Nephron (organoid): ENCODE measurements at regions not wholly inside any gene's neighbourhood (a gene's known extent, or its start where the extent isn't known, plus 50 kb on each side); places are given as distances from the start of the nearest gene placed in this dataset.

Experiments used
- H3K27ac Mint-ChIP-seq, 3 experiments: 2 replicates each; pipeline ENCODE4 v1.8.0; 2020; ENCODE audit warnings: mixed read lengths in 3 of 3, mild to moderate bottlenecking in 2 of 3, moderate library complexity in 1 of 3
- H3K27me3 Mint-ChIP-seq: 2 replicates; pipeline ENCODE4 v1.8.0; 2021; ENCODE audit warnings: low read depth, mild to moderate bottlenecking, moderate library complexity, mixed read lengths
- H3K36me3 Mint-ChIP-seq: 2 replicates; pipeline ENCODE4 v1.8.0; 2020; ENCODE audit warnings: low read depth, mixed read lengths
- H3K4me1 Mint-ChIP-seq: 2 replicates; pipeline ENCODE4 v1.8.0; 2020; ENCODE audit warnings: mixed read lengths
- H3K4me3 Mint-ChIP-seq, 3 experiments: 2 replicates each; pipeline ENCODE4 v1.8.0; 2020; ENCODE audit warnings: mild to moderate bottlenecking in 3 of 3, mixed read lengths in 3 of 3, moderate library complexity in 2 of 3
- H3K9me3 Mint-ChIP-seq: 2 replicates; pipeline ENCODE4 v1.8.0; 2020; ENCODE audit warnings: mixed read lengths
- CTCF ChIP-seq, 3 experiments: fragments of 200-600 bp; sonication (generic); IDR thresholded peaks; one replicate each; pipeline ENCODE4 v1.5.0; 2021; ENCODE audit warnings: antibody characterized with exemption in 3 of 3; ENCODE audit not compliant: unreplicated experiment in 3 of 3

- H3K27ac Mint-ChIP-seq, result no peak overlapping the region
- no peaks in the 10 kb centered on the region for H3K9me3 Mint-ChIP-seq
- H3K4me3 Mint-ChIP-seq, result no peak overlapping the region
- TF ChIP-seq CTCF (IDR thresholded peaks at IDR 0.05; ENCODE audit: unreplicated experiment in 3 of 3), result no peak
- H3K4me1 Mint-ChIP-seq, result no peaks in the 10 kb centered on the region
- no peaks in the 10 kb centered on the region for H3K36me3 Mint-ChIP-seq
- H3K27me3 Mint-ChIP-seq, result no peaks in the 10 kb centered on the region
Measured at GRCh38 chr12:29990971-29991370, 207.2 kb upstream of the TMTC1 start.

GRCh38 chr12:29983851-29984250, 200.1 kb upstream of the TMTC1 start:
- H3K36me3 Mint-ChIP-seq, result no peaks in the 10 kb centered on the region
- no peaks in the 10 kb centered on the region for H3K27me3 Mint-ChIP-seq
- peaks cover 6% of the 10 kb centered on the region for H3K9me3 Mint-ChIP-seq
- peak overlapping the region in 2 of 3 experiments; percentile 24 to 82 for H3K27ac Mint-ChIP-seq
- peaks cover 6% of the 10 kb centered on the region for H3K4me1 Mint-ChIP-seq
- H3K4me3 Mint-ChIP-seq, result no peak overlapping the region
- TF ChIP-seq CTCF (IDR thresholded peaks at IDR 0.05; ENCODE audit: unreplicated experiment in 3 of 3), result no peak

GRCh38 chr12:29980304-29980703, 196.6 kb upstream of the TMTC1 start:
- Mint-ChIP-seq H3K27me3 (no peaks in the 10 kb centered on the region), H3K36me3 (no peaks in the 10 kb centered on the region), H3K27ac (no peak overlapping the region), H3K4me3 (no peak overlapping the region), H3K9me3 (peaks cover 13% of the 10 kb centered on the region), H3K4me1 (peaks cover 6% of the 10 kb centered on the region)
- no peak for TF ChIP-seq CTCF (IDR thresholded peaks at IDR 0.05; ENCODE audit: unreplicated experiment in 3 of 3)

GRCh38 chr12:29971446-29971845, 187.7 kb upstream of the TMTC1 start:
- Mint-ChIP-seq H3K27ac (peak overlapping the region in 1 of 3 experiments; percentile 66), H3K9me3 (peaks cover 3% of the 10 kb centered on the region), H3K36me3 (no peaks in the 10 kb centered on the region), H3K4me1 (peaks cover 8% of the 10 kb centered on the region), H3K27me3 (no peaks in the 10 kb centered on the region), H3K4me3 (no peak overlapping the region)
- no peak for TF ChIP-seq CTCF (IDR thresholded peaks at IDR 0.05; ENCODE audit: unreplicated experiment in 3 of 3)

- Mint-ChIP-seq H3K36me3 (no peaks in the 10 kb centered on the region), H3K4me1 (peaks cover 8% of the 10 kb centered on the region), H3K9me3 (no peaks in the 10 kb centered on the region), H3K4me3 (no peak overlapping the region), H3K27ac (peak overlapping the region in 2 of 3 experiments; percentile 70 to 75), H3K27me3 (no peaks in the 10 kb centered on the region)
- no peak for TF ChIP-seq CTCF (IDR thresholded peaks at IDR 0.05; ENCODE audit: unreplicated experiment in 3 of 3)
Measured at GRCh38 chr12:29970501-29970900, 186.8 kb upstream of the TMTC1 start.

GRCh38 chr12:29962276-29963035, 178.7 kb upstream of the TMTC1 start:
- no peaks in the 10 kb centered on the region for H3K4me1 Mint-ChIP-seq
- H3K9me3 Mint-ChIP-seq, result no peaks in the 10 kb centered on the region
- no peaks in the 10 kb centered on the region for H3K27me3 Mint-ChIP-seq
- no peaks in the 10 kb centered on the region for H3K36me3 Mint-ChIP-seq
- H3K27ac Mint-ChIP-seq, result no peak overlapping the region
- TF ChIP-seq CTCF (IDR thresholded peaks at IDR 0.05; ENCODE audit: unreplicated experiment in 3 of 3), result no peak
- H3K4me3 Mint-ChIP-seq, result no peak overlapping the region
